BE2C (cell line): ENCODE measurements at regions not wholly inside any gene's neighbourhood (a gene's known extent, or its start where the extent isn't known, plus 50 kb on each side); places are given as distances from the start of the nearest gene placed in this dataset.

Experiments
- DNase-seq: peaks from one replicate; pipeline ENCODE4 v3.0.0-alpha.2; 2020
- H3K27me3 ChIP-seq: fragments of 250-450 bp; sonication (Bioruptor Pico); 2 replicates; pipeline ENCODE4 v1.5.1; 2020; ENCODE audit warnings: mild to moderate bottlenecking
- H3K36me3 ChIP-seq: fragments of 250-450 bp; sonication (Bioruptor Pico); 2 replicates; pipeline ENCODE4 v1.5.1; 2020; ENCODE audit warnings: mild to moderate bottlenecking
- H3K4me1 ChIP-seq: fragments of 250-450 bp; sonication (Bioruptor Pico); 2 replicates; pipeline ENCODE4 v1.5.1; 2020
- H3K4me3 ChIP-seq: 2 replicates; pipeline ENCODE4 v1.5.1; 2011; ENCODE audit warnings: low read depth, low read length
- H3K9me3 ChIP-seq: fragments of 250-450 bp; sonication (Bioruptor Pico); 2 replicates; pipeline ENCODE4 v1.5.1; 2020
- TF ChIP-seq, protein P1 (sequence below): IDR thresholded peaks from 2 replicates; pipeline ENCODE4 v1.5.1; 2012; ENCODE audit warnings: mild to moderate bottlenecking, low read depth, low read length

DNA sequence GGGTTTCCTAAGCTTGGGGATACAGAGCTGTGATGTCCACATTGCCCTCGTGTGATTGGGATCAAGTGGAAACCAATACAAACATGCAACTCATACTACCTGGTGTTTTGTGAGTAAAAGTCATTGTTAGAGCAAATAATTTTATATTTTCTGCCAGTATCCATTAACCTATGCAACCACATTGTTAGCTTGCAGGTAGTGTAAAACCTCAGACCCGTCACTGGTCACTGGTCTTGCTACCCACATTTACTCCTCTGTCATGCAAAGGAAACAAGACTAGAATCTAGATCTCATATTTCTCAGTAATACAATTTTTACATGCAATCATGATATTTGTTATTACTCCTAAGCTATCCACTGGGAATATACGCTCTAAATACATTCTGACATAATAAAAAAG lies 324.3 kb upstream of the NDST4 start:
- Histone ChIP-seq H3K9me3 (no peaks in the 10 kb centered on the region), H3K27me3 (no peaks in the 10 kb centered on the region), H3K4me3 (no peak overlapping the region), H3K4me1 (no peaks in the 10 kb centered on the region), H3K36me3 (no peaks in the 10 kb centered on the region)
- DNase-seq = no peak
- TF ChIP-seq, protein P1, sequence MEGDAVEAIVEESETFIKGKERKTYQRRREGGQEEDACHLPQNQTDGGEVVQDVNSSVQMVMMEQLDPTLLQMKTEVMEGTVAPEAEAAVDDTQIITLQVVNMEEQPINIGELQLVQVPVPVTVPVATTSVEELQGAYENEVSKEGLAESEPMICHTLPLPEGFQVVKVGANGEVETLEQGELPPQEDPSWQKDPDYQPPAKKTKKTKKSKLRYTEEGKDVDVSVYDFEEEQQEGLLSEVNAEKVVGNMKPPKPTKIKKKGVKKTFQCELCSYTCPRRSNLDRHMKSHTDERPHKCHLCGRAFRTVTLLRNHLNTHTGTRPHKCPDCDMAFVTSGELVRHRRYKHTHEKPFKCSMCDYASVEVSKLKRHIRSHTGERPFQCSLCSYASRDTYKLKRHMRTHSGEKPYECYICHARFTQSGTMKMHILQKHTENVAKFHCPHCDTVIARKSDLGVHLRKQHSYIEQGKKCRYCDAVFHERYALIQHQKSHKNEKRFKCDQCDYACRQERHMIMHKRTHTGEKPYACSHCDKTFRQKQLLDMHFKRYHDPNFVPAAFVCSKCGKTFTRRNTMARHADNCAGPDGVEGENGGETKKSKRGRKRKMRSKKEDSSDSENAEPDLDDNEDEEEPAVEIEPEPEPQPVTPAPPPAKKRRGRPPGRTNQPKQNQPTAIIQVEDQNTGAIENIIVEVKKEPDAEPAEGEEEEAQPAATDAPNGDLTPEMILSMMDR = no peak

DNA sequence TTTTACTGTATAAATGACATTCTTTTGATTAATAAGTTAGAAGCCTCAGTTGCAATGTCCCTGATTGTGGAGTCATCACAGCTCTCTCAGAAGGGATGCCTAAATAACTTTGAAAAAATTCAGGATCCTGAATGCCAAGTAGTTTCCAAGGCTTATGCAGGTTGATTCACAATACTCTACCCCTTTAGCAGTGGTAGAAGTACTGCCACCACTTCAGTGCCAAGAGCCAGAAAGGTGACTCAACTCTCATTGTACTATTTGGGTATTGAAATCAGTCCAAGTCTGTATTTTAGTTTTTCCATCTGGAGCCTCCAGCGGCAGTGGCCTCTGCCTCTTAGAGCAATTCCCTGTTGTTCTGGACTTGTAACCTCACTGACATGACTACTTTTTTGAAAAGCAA lies 320.1 kb upstream of the NDST4 start:
- H3K4me1 ChIP-seq = no peaks in the 10 kb centered on the region

DNA sequence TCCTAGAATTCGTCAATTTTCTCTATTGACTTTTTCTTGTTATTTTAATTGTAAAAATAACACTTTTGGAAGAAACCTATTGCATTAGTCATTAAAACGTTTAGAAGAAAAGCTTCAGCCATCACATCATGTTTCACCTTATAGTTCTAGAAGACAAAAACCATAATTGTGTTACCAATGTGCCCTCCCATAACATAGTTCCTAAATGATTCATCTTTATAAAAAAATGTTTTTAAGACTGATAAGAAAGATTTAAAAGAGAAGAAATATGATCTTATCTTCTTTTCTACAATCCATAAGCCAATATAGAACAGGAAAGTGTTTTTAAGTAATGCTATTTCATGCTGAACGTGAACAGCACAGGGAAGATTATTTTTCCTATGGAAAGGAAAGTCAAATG lies 316.6 kb upstream of the NDST4 start:
- H3K4me3 ChIP-seq = no peak overlapping the region
- no peaks in the 10 kb centered on the region for H3K9me3 ChIP-seq
- H3K27me3 ChIP-seq = no peaks in the 10 kb centered on the region
- no peaks in the 10 kb centered on the region for H3K4me1 ChIP-seq
- H3K36me3 ChIP-seq = no peaks in the 10 kb centered on the region
- TF ChIP-seq, protein P1 = no peak
- DNase-seq = no peak

More for the DNA sequence above, 320.1 kb upstream of the NDST4 start:
- no peaks in the 10 kb centered on the region for H3K36me3 ChIP-seq
- no peaks in the 10 kb centered on the region for H3K27me3 ChIP-seq
- TF ChIP-seq, protein P1 = no peak
- H3K9me3 ChIP-seq = no peaks in the 10 kb centered on the region
- no peak overlapping the region for H3K4me3 ChIP-seq
- no peak for DNase-seq

DNA sequence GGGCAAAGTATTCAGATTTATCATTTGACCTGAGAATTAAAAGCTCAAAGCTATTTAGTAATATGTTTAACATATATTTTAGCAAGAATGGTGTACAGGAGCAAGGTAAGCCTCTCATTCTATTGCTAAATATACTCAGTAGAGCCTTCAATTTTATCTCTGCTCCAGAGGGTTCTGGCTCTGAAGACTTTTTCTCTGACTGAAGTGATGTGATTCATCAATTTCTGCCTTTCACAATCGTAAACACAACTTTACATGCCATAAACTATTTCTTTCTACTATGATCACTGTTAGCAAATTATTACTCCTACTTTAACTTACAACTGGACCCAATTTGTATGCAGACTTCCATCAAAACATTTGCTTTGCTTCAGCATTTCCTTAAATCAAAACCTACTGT lies 315.0 kb upstream of the NDST4 start:
- no peaks in the 10 kb centered on the region for H3K36me3 ChIP-seq
- no peak for DNase-seq
- no peak overlapping the region for H3K4me3 ChIP-seq
- H3K4me1 ChIP-seq = no peaks in the 10 kb centered on the region
- no peaks in the 10 kb centered on the region for H3K9me3 ChIP-seq
- TF ChIP-seq, protein P1 = no peak
- no peaks in the 10 kb centered on the region for H3K27me3 ChIP-seq

DNA sequence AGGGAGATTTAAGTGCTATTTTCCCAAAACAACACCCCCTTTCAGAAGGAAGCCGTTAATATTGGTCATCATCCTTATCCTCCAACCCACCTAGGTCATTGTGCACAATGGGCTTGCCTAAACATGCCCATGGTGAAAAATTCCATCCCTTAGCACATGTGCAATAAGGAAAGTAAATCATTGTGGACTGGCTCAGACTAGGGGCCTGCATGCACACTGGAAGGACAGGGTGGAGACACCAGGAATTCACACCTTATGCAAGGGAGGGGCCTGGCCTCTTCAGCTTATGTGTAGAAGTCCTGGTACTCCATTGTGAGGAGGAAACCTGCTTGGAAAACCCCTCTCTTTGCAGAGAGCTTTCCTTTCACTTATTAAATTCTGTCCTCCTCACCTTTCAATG lies 311.4 kb upstream of the NDST4 start:
- no peaks in the 10 kb centered on the region for H3K9me3 ChIP-seq
- no peak for DNase-seq
- no peaks in the 10 kb centered on the region for H3K36me3 ChIP-seq
- H3K4me3 ChIP-seq = no peak overlapping the region
- no peaks in the 10 kb centered on the region for H3K4me1 ChIP-seq
- no peaks in the 10 kb centered on the region for H3K27me3 ChIP-seq
- TF ChIP-seq, protein P1 = no peak

DNA sequence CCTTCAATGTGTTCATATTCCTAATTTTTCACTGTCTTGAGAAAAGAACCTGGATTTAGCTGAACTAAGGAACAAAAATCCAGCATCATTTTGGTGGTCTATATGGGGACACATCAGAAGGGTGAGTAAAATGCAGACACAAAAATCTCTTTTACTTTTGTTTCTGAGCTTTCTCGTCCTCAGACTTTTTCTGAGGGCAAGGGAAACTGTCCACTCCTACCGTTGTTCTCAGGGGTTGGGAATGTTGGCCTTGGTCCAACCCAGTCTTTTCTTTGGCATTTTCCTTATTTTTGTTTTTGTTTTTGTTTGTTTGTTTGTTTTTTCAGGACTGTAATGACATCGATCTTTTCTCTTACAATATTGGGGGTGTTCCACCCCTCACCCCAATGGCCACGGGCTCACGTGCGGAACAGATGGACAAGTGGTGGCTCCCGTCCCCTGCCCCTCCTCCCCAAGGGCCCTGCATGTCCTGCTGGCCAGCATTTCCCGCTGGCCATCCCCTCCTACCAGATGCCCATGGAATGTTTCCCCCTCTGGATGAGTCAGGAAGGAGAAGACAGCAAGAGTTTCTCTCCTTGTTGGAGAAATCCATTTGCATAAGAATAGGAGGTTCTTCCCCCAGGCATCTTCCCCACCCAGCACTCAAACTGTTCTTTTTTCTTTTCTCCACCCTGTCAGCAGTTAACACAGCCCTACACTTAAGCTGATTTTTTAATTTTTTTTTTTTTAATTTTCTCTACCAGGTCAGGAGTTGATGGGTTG lies 305.4 kb upstream of the NDST4 start:
- Histone ChIP-seq H3K27me3 (no peaks in the 10 kb centered on the region), H3K36me3 (no peaks in the 10 kb centered on the region), H3K9me3 (no peaks in the 10 kb centered on the region), H3K4me1 (no peaks in the 10 kb centered on the region), H3K4me3 (no peak overlapping the region)
- no peak for DNase-seq
- TF ChIP-seq, protein P1 = no peak
